ENCODE measurements at regions not wholly inside any gene's neighbourhood (a gene's known extent, or its start where the extent isn't known, plus 50 kb on each side); places are given as distances from the start of the nearest gene placed in this dataset.

- TF ChIP-seq HNF1A (IDR thresholded peaks at IDR 0.05; ENCODE audit: low read depth) (peak; percentile 86), HNF1A (CRISPR knock-in tag; IDR thresholded peaks at IDR 0.05; ENCODE audit: borderline replicate concordance) (peak; percentile 98), BHLHE40 (IDR thresholded peaks at IDR 0.05; ENCODE audit: low read length) (peak; percentile 64), ZNF232 (CRISPR knock-in tag; IDR thresholded peaks at IDR 0.05; ENCODE audit: borderline replicate concordance) (0 out of 2 replicates have a peak, but pooled peaks have one; percentile 80), PTBP1 (IDR thresholded peaks at IDR 0.05; ENCODE audit: low read depth, low read length, poor library complexity, severe bottlenecking) (no peak), ZNF616 (CRISPR knock-in tag; IDR thresholded peaks at IDR 0.05; ENCODE audit: low read depth) (peak; percentile 38; the same call in 1 of the 2 replicates), SNRNP70 (IDR thresholded peaks at IDR 0.05; ENCODE audit: low read depth, low read length) (no peak), ZFP41 (CRISPR knock-in tag; IDR thresholded peaks at IDR 0.05; ENCODE audit: borderline replicate concordance) (peak; percentile 62; the same call in 1 of the 2 replicates), CENPT (CRISPR knock-in tag; IDR thresholded peaks at IDR 0.05; ENCODE audit: low read depth) (0 out of 2 replicates have a peak, but pooled peaks have one; percentile 46), RNF219 (CRISPR knock-in tag; IDR thresholded peaks at IDR 0.05) (no peak), LRRFIP1 (CRISPR knock-in tag; conservative IDR thresholded peaks at IDR 0.05) (no peak), ZNF501 (CRISPR knock-in tag; IDR thresholded peaks at IDR 0.05) (peak; percentile 78), CAMTA2 (CRISPR knock-in tag; IDR thresholded peaks at IDR 0.05; ENCODE audit: borderline replicate concordance) (0 out of 2 replicates have a peak, but pooled peaks have one; percentile 66), ZSCAN31 (CRISPR knock-in tag; IDR thresholded peaks at IDR 0.05; ENCODE audit: low read depth) (peak; percentile 95), HOXA3 (CRISPR knock-in tag; IDR thresholded peaks at IDR 0.05) (peak; percentile 98), POGK (CRISPR knock-in tag; conservative IDR thresholded peaks at IDR 0.05) (peak; percentile 99), PHF21A (CRISPR knock-in tag; IDR thresholded peaks at IDR 0.05) (peak; percentile 100)
Observed at GRCh38 chr20:17863577-17864292, 104.9 kb downstream of the SNX5 start (continued).

All from HepG2 (cell line).